Breast epithelium (tissue), 4 donors: ENCODE measurements at regions not wholly inside any gene's neighbourhood (a gene's known extent, or its start where the extent isn't known, plus 50 kb on each side); places are given as distances from the start of the nearest gene placed in this dataset.
"Not testable (repeated sequence)": the region's sequence is repeated elsewhere in the genome, so short reads cannot be mapped to it uniquely, and the experiment has no call there.

Source experiments
- DNase-seq, 2 donors: peaks; one replicate each; pipeline ENCODE4 v3.0.0-alpha.2; 2019; ENCODE audit warnings: low spot score in 2 of 2
- H3K27ac ChIP-seq, 2 donors: fragments of 200-600 bp; sonication (generic) in 1 of 2; one replicate each; pipeline ENCODE4 v1.5.1; 2016 to 2019; ENCODE audit warnings: mild to moderate bottlenecking in 1 of 2
- H3K27me3 ChIP-seq, 2 donors: fragments of 200-600 bp; sonication (generic) in 1 of 2; one replicate each; pipeline versions ENCODE4 v1.5.1 to v1.6.0; 2017 to 2019; ENCODE audit warnings: control low read depth in 1 of 2, mild to moderate bottlenecking in 1 of 2
- H3K36me3 ChIP-seq: fragments of 200-600 bp; one replicate; pipeline ENCODE4 v1.5.1; 2019
- H3K4me1 ChIP-seq, 2 donors: fragments of 200-600 bp; sonication (generic); one replicate each; pipeline ENCODE4 v1.5.1; 2016 to 2019; ENCODE audit warnings: control low read depth in 1 of 2
- H3K4me3 ChIP-seq, 3 donors: fragments of 200-600 bp; sonication (generic); 1 replicate in 2 of 3; 2 replicates in 1 of 3; pipeline ENCODE4 v1.5.1; 2016 to 2019; ENCODE audit warnings: mild to moderate bottlenecking in 3 of 3, moderate library complexity in 2 of 3
- H3K9me3 ChIP-seq, 2 donors: fragments of 200-600 bp; sonication (generic) in 1 of 2; one replicate each; pipeline ENCODE4 v1.5.1; 2016 to 2019; ENCODE audit warnings: control low read depth in 1 of 2
- CTCF ChIP-seq, 3 donors: fragments of 450-650 bp; IDR thresholded peaks; one replicate each; pipeline ENCODE4 v1.5.1; 2016 to 2017; ENCODE audit warnings: antibody characterized with exemption in 3 of 3, mild to moderate bottlenecking in 3 of 3, moderate library complexity in 3 of 3
- POLR2A ChIP-seq: fragments of 450-650 bp; IDR thresholded peaks from one replicate; pipeline ENCODE4 v1.6.1; 2016; ENCODE audit warnings: antibody characterized with exemption, mild to moderate bottlenecking, moderate library complexity
- POLR2AphosphoS5 ChIP-seq, 3 donors: sonication (generic); formaldehyde crosslinking; IDR thresholded peaks; one replicate each; pipeline ENCODE4 v1.6.1; 2017; ENCODE audit warnings: antibody characterized with exemption in 3 of 3
- intact Hi-C: fragments of 100-400 bp; cut with DNase I; formaldehyde crosslinking; loops from one replicate; pipeline ENCODE4 v1.15.1; 2023; ENCODE audit warnings: low total_unique reads

GRCh38 chr11:24412722-24413121, 84.1 kb upstream of the LUZP2 start:
- Histone ChIP-seq H3K4me1 (no peaks in the 10 kb centered on the region), H3K36me3 (no peaks in the 10 kb centered on the region), H3K9me3 (no peaks in the 10 kb centered on the region), H3K27me3 (no peaks in the 10 kb centered on the region), H3K27ac (no peak overlapping the region), H3K4me3 (no peak overlapping the region)
- intact Hi-C loops = no loop called here
- TF ChIP-seq CTCF (IDR thresholded peaks at IDR 0.05) (no peak), POLR2AphosphoS5 (IDR thresholded peaks at IDR 0.05) (no peak), POLR2A (no peak)
- DNase-seq = no peak

GRCh38 chr11:24413391-24413790, 83.5 kb upstream of the LUZP2 start:
- no peak overlapping the region for H3K4me3 ChIP-seq
- no peaks in the 10 kb centered on the region for H3K4me1 ChIP-seq
- DNase-seq = no peak
- intact Hi-C loops = no loop called here
- no peaks in the 10 kb centered on the region for H3K36me3 ChIP-seq
- TF ChIP-seq POLR2AphosphoS5 (IDR thresholded peaks at IDR 0.05) = no peak
- TF ChIP-seq POLR2A = no peak
- no peak for TF ChIP-seq CTCF (IDR thresholded peaks at IDR 0.05)
- no peaks in the 10 kb centered on the region for H3K9me3 ChIP-seq
- no peak overlapping the region for H3K27ac ChIP-seq
- no peaks in the 10 kb centered on the region for H3K27me3 ChIP-seq

- H3K4me1 ChIP-seq, H3K27ac ChIP-seq, DNase-seq, H3K27me3 ChIP-seq, H3K9me3 ChIP-seq, H3K4me3 ChIP-seq, intact Hi-C loops, H3K36me3 ChIP-seq: not testable (repeated sequence)
These were observed 80.8 kb upstream of the LUZP2 start for GRCh38 chr11:24415955-24416636.

- intact Hi-C loops = no loop called here
- Histone ChIP-seq H3K4me3 (no peak overlapping the region), H3K4me1 (no peaks in the 10 kb centered on the region), H3K27me3 (no peaks in the 10 kb centered on the region), H3K36me3 (no peaks in the 10 kb centered on the region), H3K27ac (no peak overlapping the region), H3K9me3 (no peaks in the 10 kb centered on the region)
- DNase-seq = no peak
- TF ChIP-seq POLR2AphosphoS5 (IDR thresholded peaks at IDR 0.05) = no peak
- no peak for TF ChIP-seq POLR2A
- no peak for TF ChIP-seq CTCF (IDR thresholded peaks at IDR 0.05)
These were observed 75.1 kb upstream of the LUZP2 start for GRCh38 chr11:24421766-24422165.

- no peaks in the 10 kb centered on the region for H3K4me1 ChIP-seq
- no peaks in the 10 kb centered on the region for H3K36me3 ChIP-seq
- TF ChIP-seq CTCF (IDR thresholded peaks at IDR 0.05) (no peak), POLR2AphosphoS5 (IDR thresholded peaks at IDR 0.05) (no peak), POLR2A (no peak)
- H3K27me3 ChIP-seq = no peaks in the 10 kb centered on the region
- DNase-seq = no peak
- H3K4me3 ChIP-seq = no peak overlapping the region
- no peak overlapping the region for H3K27ac ChIP-seq
- H3K9me3 ChIP-seq = no peaks in the 10 kb centered on the region
- intact Hi-C loops = no loop called here
These were observed 74.5 kb upstream of the LUZP2 start for GRCh38 chr11:24422376-24422775.

GRCh38 chr11:24437123-24437522, 59.7 kb upstream of the LUZP2 start:
- H3K27me3 ChIP-seq = no peaks in the 10 kb centered on the region
- intact Hi-C loops = no loop called here
- no peak overlapping the region for H3K4me3 ChIP-seq
- no peak for DNase-seq
- no peaks in the 10 kb centered on the region for H3K4me1 ChIP-seq
- H3K36me3 ChIP-seq = no peaks in the 10 kb centered on the region
- H3K27ac ChIP-seq = no peak overlapping the region
- TF ChIP-seq POLR2AphosphoS5 (IDR thresholded peaks at IDR 0.05) (no peak), POLR2A (no peak), CTCF (IDR thresholded peaks at IDR 0.05) (no peak)
- no peaks in the 10 kb centered on the region for H3K9me3 ChIP-seq
